DOHH2 (cell line): ENCODE measurements at regions not wholly inside any gene's neighbourhood (a gene's known extent, or its start where the extent isn't known, plus 50 kb on each side); places are given as distances from the start of the nearest gene placed in this dataset.

Experiments
- H3F3A ChIP-seq: fragments of 200-600 bp; sonication (generic), shearing (Covaris generic); 2 replicates; pipeline ENCODE4 v1.6.0; 2016; ENCODE audit warnings: antibody characterized with exemption, mild to moderate bottlenecking; ENCODE audit not compliant: control insufficient read depth, insufficient read depth
- H3K27ac ChIP-seq: fragments of 200-600 bp; sonication (generic); 2 replicates; pipeline ENCODE4 v1.5.1; 2014; ENCODE audit warnings: low read depth, mild to moderate bottlenecking, low read length, moderate library complexity
- H3K27me3 ChIP-seq: fragments of 200-600 bp; sonication (generic); 2 replicates; pipeline ENCODE4 v1.6.1; 2014; ENCODE audit warnings: mild to moderate bottlenecking, low read length, mixed read lengths; ENCODE audit not compliant: control insufficient read depth
- H3K36me3 ChIP-seq: fragments of 200-600 bp; sonication (generic); 2 replicates; pipeline ENCODE4 v1.6.1; 2014; ENCODE audit warnings: mild to moderate bottlenecking, low read length, moderate library complexity, mixed read lengths; ENCODE audit not compliant: control insufficient read depth
- H3K4me1 ChIP-seq: fragments of 200-600 bp; sonication (generic); 2 replicates; pipeline ENCODE4 v1.6.1; 2014; ENCODE audit warnings: mild to moderate bottlenecking, low read length, mixed read lengths; ENCODE audit not compliant: control insufficient read depth
- H3K4me2 ChIP-seq: fragments of 200-600 bp; sonication (generic); 2 replicates; pipeline ENCODE4 v1.6.0; 2014; ENCODE audit warnings: mild to moderate bottlenecking, low read length, moderate library complexity
- H3K4me3 ChIP-seq: fragments of 200-600 bp; sonication (generic); 2 replicates; pipeline ENCODE4 v1.5.1; 2014; ENCODE audit warnings: mild to moderate bottlenecking, low read length, mixed read lengths
- H3K79me2 ChIP-seq: fragments of 200-600 bp; sonication (generic); 2 replicates; pipeline ENCODE4 v1.6.1; 2014; ENCODE audit warnings: mild to moderate bottlenecking, low read length, mixed read lengths; ENCODE audit not compliant: control insufficient read depth
- H3K9me2 ChIP-seq: fragments of 200-600 bp; sonication (generic); replicated peaks from 2 replicates; pipeline ENCODE4 v1.6.1; 2014; ENCODE audit warnings: mild to moderate bottlenecking, low read length, mixed read lengths; ENCODE audit not compliant: control insufficient read depth
- H3K9me3 ChIP-seq: fragments of 200-600 bp; sonication (generic); 2 replicates; pipeline ENCODE4 v1.6.1; 2014; ENCODE audit warnings: antibody characterized with exemption, low read length, mixed read lengths; ENCODE audit not compliant: control insufficient read depth, insufficient read depth
- H4K20me1 ChIP-seq: fragments of 200-600 bp; sonication (generic); 2 replicates; pipeline ENCODE4 v1.6.0; 2014; ENCODE audit warnings: low read depth, mild to moderate bottlenecking, antibody characterized with exemption, low read length, moderate library complexity; ENCODE audit not compliant: control insufficient read depth, insufficient read depth
- EZH2phosphoT487 ChIP-seq: fragments of 200-600 bp; sonication (generic); IDR thresholded peaks from 2 replicates; pipeline ENCODE4 v1.6.1; 2017; ENCODE audit warnings: borderline replicate concordance, mild to moderate bottlenecking, antibody characterized with exemption, low read length, moderate library complexity, mixed read lengths
- TF ChIP-seq, protein P1 (sequence below): fragments of 200-600 bp; sonication (generic); IDR thresholded peaks from one replicate; pipeline ENCODE4 v1.5.1; 2014; ENCODE audit warnings: antibody characterized with exemption, mild to moderate bottlenecking, low read depth, low read length; ENCODE audit not compliant: poor library complexity, severe bottlenecking

DNA sequence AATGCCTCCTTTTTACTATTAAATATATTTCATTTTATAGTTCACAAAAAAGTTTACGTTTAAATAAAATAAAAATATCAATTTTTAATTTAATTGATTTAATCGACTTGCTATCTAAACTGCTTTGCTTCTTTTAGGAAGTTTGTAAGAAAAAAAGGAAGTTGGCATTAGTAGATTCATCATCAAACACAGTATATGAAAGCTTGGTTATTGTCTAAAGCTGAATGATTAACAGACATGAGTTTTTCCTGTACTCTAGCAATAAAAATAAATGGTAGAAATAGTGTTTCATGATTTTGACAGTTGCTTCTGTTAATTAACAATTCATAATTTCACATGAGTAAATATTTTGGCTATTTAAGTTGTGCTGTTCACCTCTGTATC is 1285.5 kb upstream of the GJE1 start:
- H3K4me2 ChIP-seq = no peak overlapping the region
- H3K27ac ChIP-seq = no peak overlapping the region
- no peaks in the 10 kb centered on the region for H3K9me3 ChIP-seq
- no peaks in the 10 kb centered on the region for H3K27me3 ChIP-seq
- H3K79me2 ChIP-seq = no peaks in the 10 kb centered on the region
- TF ChIP-seq, protein P1, sequence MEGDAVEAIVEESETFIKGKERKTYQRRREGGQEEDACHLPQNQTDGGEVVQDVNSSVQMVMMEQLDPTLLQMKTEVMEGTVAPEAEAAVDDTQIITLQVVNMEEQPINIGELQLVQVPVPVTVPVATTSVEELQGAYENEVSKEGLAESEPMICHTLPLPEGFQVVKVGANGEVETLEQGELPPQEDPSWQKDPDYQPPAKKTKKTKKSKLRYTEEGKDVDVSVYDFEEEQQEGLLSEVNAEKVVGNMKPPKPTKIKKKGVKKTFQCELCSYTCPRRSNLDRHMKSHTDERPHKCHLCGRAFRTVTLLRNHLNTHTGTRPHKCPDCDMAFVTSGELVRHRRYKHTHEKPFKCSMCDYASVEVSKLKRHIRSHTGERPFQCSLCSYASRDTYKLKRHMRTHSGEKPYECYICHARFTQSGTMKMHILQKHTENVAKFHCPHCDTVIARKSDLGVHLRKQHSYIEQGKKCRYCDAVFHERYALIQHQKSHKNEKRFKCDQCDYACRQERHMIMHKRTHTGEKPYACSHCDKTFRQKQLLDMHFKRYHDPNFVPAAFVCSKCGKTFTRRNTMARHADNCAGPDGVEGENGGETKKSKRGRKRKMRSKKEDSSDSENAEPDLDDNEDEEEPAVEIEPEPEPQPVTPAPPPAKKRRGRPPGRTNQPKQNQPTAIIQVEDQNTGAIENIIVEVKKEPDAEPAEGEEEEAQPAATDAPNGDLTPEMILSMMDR = no peak
- TF ChIP-seq EZH2phosphoT487 = no peak
- no peaks in the 10 kb centered on the region for H3F3A ChIP-seq
- no peaks in the 10 kb centered on the region for H3K9me2 ChIP-seq
- no peaks in the 10 kb centered on the region for H4K20me1 ChIP-seq
- H3K36me3 ChIP-seq = no peaks in the 10 kb centered on the region
- H3K4me1 ChIP-seq = no peaks in the 10 kb centered on the region
- H3K4me3 ChIP-seq = no peak overlapping the region

DNA sequence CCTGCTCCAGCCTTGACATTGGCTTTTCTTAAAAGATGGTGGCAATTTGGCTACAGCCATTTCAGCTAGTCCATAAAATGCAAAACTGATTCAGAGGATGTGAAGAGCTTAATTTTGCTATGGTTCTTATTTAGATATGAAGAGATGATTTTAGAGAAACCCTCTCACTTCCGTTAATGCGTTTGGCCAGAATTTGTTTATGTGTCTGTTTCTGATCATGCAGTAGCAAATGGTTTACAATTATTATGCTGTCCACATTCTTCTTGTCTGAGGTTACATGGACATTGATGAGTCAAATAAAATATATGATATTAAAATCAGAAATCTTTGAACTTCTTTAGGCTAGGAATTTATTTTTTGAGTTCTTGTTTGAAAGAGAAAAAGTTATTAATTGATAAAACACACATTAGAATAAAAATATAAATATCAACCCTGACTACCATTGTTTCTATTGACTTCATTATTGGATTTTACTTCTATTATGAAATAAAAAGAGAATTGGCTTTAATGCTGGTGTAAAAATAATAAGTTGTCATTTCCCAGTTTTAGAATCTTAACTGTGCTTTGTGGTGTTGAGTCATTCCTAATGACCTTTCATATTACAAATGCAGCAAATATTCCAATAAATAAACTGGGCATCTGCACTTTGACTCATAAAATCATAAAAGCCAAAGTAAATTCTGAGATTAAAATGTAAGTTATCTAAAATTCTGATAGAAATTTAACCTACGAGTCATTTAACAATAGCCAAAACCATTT is 1286.0 kb upstream of the GJE1 start:
- Histone ChIP-seq H3K36me3 (no peaks in the 10 kb centered on the region), H3F3A (no peaks in the 10 kb centered on the region), H4K20me1 (no peaks in the 10 kb centered on the region), H3K27me3 (no peaks in the 10 kb centered on the region), H3K4me2 (no peak overlapping the region), H3K79me2 (no peaks in the 10 kb centered on the region), H3K4me1 (no peaks in the 10 kb centered on the region), H3K4me3 (no peak overlapping the region), H3K9me2 (no peaks in the 10 kb centered on the region), H3K9me3 (no peaks in the 10 kb centered on the region), H3K27ac (no peak overlapping the region)
- no peak for TF ChIP-seq EZH2phosphoT487
- TF ChIP-seq, protein P1 = no peak

- Histone ChIP-seq H3K9me3 (no peaks in the 10 kb centered on the region), H3K36me3 (no peaks in the 10 kb centered on the region), H3F3A (no peaks in the 10 kb centered on the region), H4K20me1 (no peaks in the 10 kb centered on the region), H3K27ac (no peak overlapping the region), H3K79me2 (no peaks in the 10 kb centered on the region), H3K4me2 (no peak overlapping the region), H3K27me3 (no peaks in the 10 kb centered on the region), H3K4me1 (no peaks in the 10 kb centered on the region), H3K4me3 (no peak overlapping the region), H3K9me2 (no peaks in the 10 kb centered on the region)
- TF ChIP-seq, protein P1 = no peak
- TF ChIP-seq EZH2phosphoT487 = no peak
These were observed 1287.0 kb upstream of the GJE1 start for GRCh38 chr6:140845701-140846100.
